ENCODE measurements at regions not wholly inside any gene's neighbourhood (a gene's known extent, or its start where the extent isn't known, plus 50 kb on each side); places are given as distances from the start of the nearest gene placed in this dataset.

GRCh38 chr5:74231697-74232096 is 408.8 kb downstream of the ENC1 start:
- H2BK5ac ChIP-seq (ENCODE audit: low read depth, low read length), result no peak overlapping the region
- no peak overlapping the region for H2BK15ac ChIP-seq (ENCODE audit: low read length)
- no peak overlapping the region for H3K18ac ChIP-seq (ENCODE audit: extremely low read depth, low read length)
- H3K4me2 ChIP-seq (ENCODE audit: insufficient read depth in 1 of 2, low read depth in 2 of 2, low read length in 2 of 2), result no peak overlapping the region
- H3K27ac ChIP-seq (ENCODE audit: low read depth, low read length), result no peak overlapping the region
- no peak overlapping the region for H2BK120ac ChIP-seq (replicated peaks; ENCODE audit: low read depth, low read length)
- no peak overlapping the region for H3K23ac ChIP-seq (ENCODE audit: insufficient read length)
- no peaks in the 10 kb centered on the region for H3K79me2 ChIP-seq (ENCODE audit: control insufficient read depth in 1 of 2, insufficient read depth in 2 of 2, low read length in 2 of 2)
- no peak overlapping the region for H3K56ac ChIP-seq (replicated peaks; ENCODE audit: insufficient read length, low read depth, low read length)
- no peak overlapping the region for H3K4me3 ChIP-seq (ENCODE audit: extremely low read depth in 1 of 4, insufficient read depth in 2 of 4, low read depth in 3 of 4, low read length in 4 of 4)
- H2AFZ ChIP-seq (ENCODE audit: low read length), result no peak overlapping the region
- H2BK12ac ChIP-seq (ENCODE audit: low read depth, low read length), result no peak overlapping the region
- FAIRE-seq, result no peak
- no peaks in the 10 kb centered on the region for H4K20me1 ChIP-seq (replicated peaks in 1 of 2; ENCODE audit: control insufficient read depth in 1 of 2, insufficient read depth in 2 of 2, low read length in 2 of 2)
- H3K79me1 ChIP-seq (ENCODE audit: low read depth, low read length), result no peaks in the 10 kb centered on the region
- H3K9ac ChIP-seq (replicated peaks in 1 of 4; ENCODE audit: extremely low read depth in 1 of 4, low read depth in 3 of 4, low read length in 3 of 4), result no peak overlapping the region
- no peaks in the 10 kb centered on the region for H3K23me2 ChIP-seq (ENCODE audit: low read depth, low read length)
- H3K4me1 ChIP-seq (replicated peaks in 1 of 4; ENCODE audit: control insufficient read depth in 3 of 4, insufficient read depth in 4 of 4, low read length in 3 of 4), result no peaks in the 10 kb centered on the region
- H4K5ac ChIP-seq (ENCODE audit: insufficient read length, low read depth, low read length), result no peak overlapping the region
- no peak for DNase-seq (ENCODE audit: low read depth in 1 of 2, low spot score in 2 of 2)
- CTCF ChIA-PET (ENCODE audit: partially characterized antibody), result interaction anchor here (1.5 kb wide), 2 partner anchors 9 to 19 kb away, joined by 4 read pairs; no protein-coding TSS in a partner anchor
- H2AK5ac ChIP-seq (ENCODE audit: low read depth, low read length), result no peak overlapping the region
- H3K14ac ChIP-seq (ENCODE audit: insufficient read length), result no peak overlapping the region
- H3K27me3 ChIP-seq (replicated peaks in 1 of 4; ENCODE audit: control insufficient read depth in 3 of 4, extremely low read depth in 1 of 4, insufficient read depth in 3 of 4, low read length in 3 of 4), result no peaks in the 10 kb centered on the region
- no peak overlapping the region for H4K8ac ChIP-seq (ENCODE audit: extremely low read depth, insufficient read depth, low read length)
- POLR2A ChIA-PET (ENCODE audit: partially characterized antibody), result no interaction called here
- no peaks in the 10 kb centered on the region for H3K9me3 ChIP-seq (ENCODE audit: insufficient read depth in 2 of 2, low read depth in 1 of 2, low read length in 1 of 2)
- no peak overlapping the region for H4K91ac ChIP-seq (replicated peaks; ENCODE audit: insufficient read length, low read length)
- H3K4ac ChIP-seq (replicated peaks; ENCODE audit: insufficient read length, low read depth, low read length), result no peak overlapping the region
- H3K36me3 ChIP-seq (ENCODE audit: control insufficient read depth in 2 of 4, insufficient read depth in 4 of 4, low read length in 3 of 4), result no peaks in the 10 kb centered on the region
- WGBS, 2 experiments (ENCODE audit: extremely low coverage in 1 of 2, insufficient coverage in 1 of 2, insufficient read length in 1 of 2, insufficient replicate concordance in 2 of 2, low coverage in 1 of 2, low lambda C conversion rate in 2 of 2, missing lambda C conversion rate in 1 of 2), result 80% methylated on average over 5 of the region's 5 CpGs; no CpG with 5 or more reads in 1 of the 2 experiments
- no peak overlapping the region for H2BK20ac ChIP-seq (ENCODE audit: low read length)
- no peak for TF ChIP-seq POLR2A (IDR thresholded peaks at IDR 0.05; ENCODE audit: control extremely low read depth in 1 of 2, low read depth in 2 of 2, low read length in 2 of 2)
- TF ChIP-seq TBP (IDR thresholded peaks at IDR 0.05; ENCODE audit: low read depth, low read length), result no peak
- TF ChIP-seq BACH1 (IDR thresholded peaks at IDR 0.05; ENCODE audit: low read length), result no peak
- no peak for TF ChIP-seq SIRT6 (IDR thresholded peaks at IDR 0.05; ENCODE audit: low read length)
- no peak for TF ChIP-seq RNF2 (IDR thresholded peaks at IDR 0.05; ENCODE audit: borderline replicate concordance, low read depth, low read length, missing control alignments, poor library complexity, severe bottlenecking)
- TF ChIP-seq CEBPB (IDR thresholded peaks at IDR 0.05; ENCODE audit: low read depth, low read length), result no peak
- TF ChIP-seq TCF12 (IDR thresholded peaks at IDR 0.05; ENCODE audit: low read depth, low read length), result no peak
- TF ChIP-seq NRF1 (IDR thresholded peaks at IDR 0.05; ENCODE audit: low read depth, low read length), result no peak
- TF ChIP-seq GABPA (IDR thresholded peaks at IDR 0.05; ENCODE audit: borderline replicate concordance, insufficient read depth, low read length), result no peak
- no peak for TF ChIP-seq SP4 (IDR thresholded peaks at IDR 0.05; ENCODE audit: low read length)
- no peak for TF ChIP-seq HDAC6 (IDR thresholded peaks at IDR 0.05; ENCODE audit: low read depth, low read length)
